ENCODE measurements at regions not wholly inside any gene's neighbourhood (a gene's known extent, or its start where the extent isn't known, plus 50 kb on each side); places are given as distances from the start of the nearest gene placed in this dataset.

DNA sequence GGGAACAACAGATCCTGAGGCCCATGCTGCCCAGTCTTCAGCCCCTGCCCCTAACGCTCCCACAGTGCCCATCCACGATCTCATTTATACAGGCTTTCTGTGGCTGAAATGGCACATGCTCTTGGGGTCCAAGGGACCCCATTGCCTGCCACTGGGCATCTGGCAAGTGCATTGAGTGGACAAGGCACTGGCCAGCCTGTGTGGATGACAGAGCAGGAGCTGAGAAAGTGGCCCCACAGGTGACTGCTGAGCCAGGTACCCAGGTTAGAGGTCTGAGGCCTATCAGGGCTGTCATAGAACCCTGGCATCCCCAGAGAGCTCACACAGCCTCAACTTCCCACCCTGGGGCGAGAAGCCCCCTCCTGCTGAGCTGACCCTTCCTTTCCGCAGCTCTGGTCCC lies 86.0 kb upstream of the NXT1 start:
- TF ChIP-seq CTCF (IDR thresholded peaks at IDR 0.05) (no peak), ZFX (IDR thresholded peaks at IDR 0.05; ENCODE audit: borderline replicate concordance) (no peak)

All from 22Rv1 (cell line).